Fibroblast of skin of left quadriceps (primary cell): ENCODE measurements at regions not wholly inside any gene's neighbourhood (a gene's known extent, or its start where the extent isn't known, plus 50 kb on each side); places are given as distances from the start of the nearest gene placed in this dataset.
"Not testable (repeated sequence)": the region's sequence is repeated elsewhere in the genome, so short reads cannot be mapped to it uniquely, and the experiment has no call there.

Source experiments
- DNase-seq, 2 experiments: peaks; one replicate each; pipeline ENCODE4 v3.0.0-alpha.2; 2013; ENCODE audit warnings: low read depth in 2 of 2

DNA sequence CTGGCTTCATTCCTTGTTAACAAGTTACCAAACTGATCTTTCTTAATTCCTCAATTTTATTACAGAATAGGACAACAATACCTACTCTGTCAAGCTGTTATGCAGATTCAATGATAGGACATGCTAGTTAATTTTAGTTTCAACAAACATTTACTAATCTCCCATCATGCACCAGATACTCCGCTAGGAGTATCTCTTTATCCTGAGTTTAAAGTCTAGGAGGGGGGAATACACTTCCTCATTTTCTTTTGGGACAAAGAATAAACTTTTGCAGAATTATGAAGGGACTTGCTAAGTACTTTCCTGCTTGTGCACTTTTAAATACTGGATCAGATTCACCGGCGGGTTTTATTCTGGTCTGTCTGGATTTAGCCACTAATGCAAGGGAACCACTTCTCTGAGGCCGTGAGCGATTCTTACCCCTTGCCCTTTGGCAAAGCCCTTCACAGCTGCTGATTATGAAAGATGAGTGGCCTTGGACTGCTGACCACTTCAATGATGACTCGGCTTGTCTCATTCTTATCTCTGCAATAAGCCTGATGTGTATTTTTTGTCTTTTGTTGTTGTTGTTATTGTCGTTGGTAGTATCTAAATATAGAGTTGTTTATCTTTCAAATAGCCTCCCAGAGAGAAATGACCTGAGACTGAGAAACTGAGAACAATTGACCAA is 73.9 kb downstream of the RMI1 start:
- DNase-seq, result no peak

DNA sequence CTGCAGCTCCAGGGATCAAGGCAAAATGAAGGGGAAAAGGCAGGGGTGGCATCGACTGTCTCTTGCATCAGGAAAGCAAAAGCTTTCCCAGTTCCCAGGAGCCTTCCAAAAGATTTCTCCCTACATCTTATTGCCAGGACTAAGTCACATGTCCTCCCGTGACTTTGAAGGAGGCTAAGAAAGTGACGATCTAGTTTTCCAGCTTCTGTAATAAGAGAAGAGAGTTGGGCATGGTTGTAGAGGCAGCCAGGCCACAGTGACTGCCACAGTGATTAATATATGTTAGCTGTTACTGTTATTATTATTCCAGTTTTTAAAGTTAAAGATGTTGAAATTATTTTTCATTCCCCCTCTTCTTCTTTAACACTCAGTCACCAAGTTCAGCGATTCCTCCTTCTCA is 77.1 kb downstream of the RMI1 start:
- no peak for DNase-seq

DNA sequence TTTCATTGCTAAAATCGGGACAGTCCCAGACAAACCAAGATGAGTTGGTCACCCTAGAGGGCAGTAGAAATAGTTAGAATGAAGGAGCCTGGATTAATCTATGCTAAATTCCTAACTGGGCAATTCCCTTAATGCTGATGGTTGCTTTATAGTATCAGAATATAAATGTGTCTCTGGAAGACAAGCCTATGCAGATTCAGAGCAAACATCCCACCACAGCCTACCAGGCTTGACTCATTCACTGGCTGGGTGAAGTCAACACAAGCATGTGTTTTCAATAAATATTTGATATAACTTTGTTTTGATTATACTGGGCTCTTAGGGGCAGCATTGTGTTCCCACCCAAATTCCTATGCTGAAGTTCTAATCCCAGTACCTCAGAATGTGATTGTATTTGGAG is 79.3 kb downstream of the RMI1 start:
- no peak for DNase-seq

DNA sequence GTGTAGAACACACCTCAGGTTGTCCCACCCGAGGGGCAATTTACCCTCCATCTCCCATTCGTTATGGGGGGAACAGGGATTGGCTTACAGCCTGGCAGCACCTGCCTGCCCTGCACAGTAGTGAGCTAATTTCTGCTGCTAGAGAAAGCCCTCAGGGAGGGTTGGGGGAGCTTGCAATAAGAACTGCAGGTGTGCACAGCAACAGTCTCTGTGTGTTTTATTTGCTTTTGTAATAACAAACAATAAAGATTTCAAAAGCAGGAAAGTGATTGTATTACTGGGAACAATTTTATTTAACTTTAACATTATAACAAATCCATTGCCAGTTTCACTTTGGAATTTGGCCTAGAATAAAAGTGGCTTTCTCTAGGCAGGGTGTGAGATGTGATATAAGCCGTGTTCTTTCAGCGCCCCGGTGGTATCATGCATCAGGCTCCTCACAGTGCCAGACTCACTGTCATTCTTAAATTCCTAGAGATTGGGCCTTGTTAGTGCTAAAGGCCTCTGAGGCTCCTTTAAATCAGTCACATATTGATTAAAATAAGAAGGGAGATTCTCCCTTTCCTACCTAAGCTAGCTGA is 81.1 kb downstream of the RMI1 start:
- DNase-seq, result no peak

DNA sequence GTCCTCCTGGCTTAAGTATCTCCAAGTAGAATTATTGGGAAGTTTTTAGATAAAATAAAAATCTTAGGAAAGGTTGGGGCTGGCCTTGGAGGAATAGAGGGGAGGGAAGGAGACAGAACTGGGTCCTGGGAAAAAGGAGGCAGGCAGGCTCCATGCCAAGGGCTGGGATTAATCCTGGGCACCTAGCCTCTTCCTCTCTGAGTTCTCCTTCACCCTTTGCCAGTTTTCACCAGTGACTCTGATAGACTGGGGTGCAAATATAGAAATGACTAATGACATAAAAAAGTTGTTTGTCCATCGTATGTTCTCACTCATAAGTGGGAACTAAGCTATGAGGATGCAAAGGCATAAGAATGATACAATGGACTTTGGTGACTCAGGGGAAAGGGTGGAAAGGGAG is 81.9 kb downstream of the RMI1 start:
- no peak for DNase-seq

DNA sequence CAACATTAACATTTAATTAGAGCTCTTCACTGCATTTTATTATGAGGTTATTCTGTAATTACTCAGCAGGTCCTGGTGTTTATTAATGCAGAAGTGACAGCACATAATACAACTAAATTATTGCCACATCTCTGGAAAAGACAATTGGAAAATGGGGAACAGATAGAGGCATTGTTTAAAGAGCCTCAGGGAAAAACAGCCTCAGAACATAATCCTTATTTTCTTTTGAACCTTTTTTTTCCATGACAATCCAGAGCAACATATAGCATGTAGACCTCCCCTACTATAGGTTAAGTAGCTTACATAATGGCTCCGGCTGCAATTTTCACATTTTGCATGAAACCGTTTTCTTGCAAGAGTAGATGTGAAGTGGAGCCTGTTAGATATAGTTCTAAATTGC is 87.2 kb downstream of the RMI1 start:
- no peak for DNase-seq

DNA sequence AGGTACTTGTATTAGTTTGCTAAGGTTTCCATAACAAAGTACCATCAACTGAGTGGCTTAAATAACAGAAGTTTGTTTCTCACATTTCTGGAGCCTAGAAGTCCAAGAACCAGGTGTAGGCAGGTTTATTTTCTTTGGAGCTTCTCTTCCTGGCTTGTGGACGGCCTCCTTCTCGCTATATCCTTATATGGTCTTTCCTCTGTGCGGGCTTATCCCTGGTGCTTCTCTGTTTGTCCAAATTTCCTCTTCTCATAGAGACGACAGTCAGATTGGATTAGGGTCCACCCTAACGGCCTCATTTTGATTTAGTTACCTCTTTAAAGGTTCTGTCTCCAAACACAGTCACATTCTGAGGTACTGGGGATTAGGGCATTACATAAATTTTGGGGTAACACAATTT is 88.3 kb downstream of the RMI1 start:
- DNase-seq, result no peak

DNA sequence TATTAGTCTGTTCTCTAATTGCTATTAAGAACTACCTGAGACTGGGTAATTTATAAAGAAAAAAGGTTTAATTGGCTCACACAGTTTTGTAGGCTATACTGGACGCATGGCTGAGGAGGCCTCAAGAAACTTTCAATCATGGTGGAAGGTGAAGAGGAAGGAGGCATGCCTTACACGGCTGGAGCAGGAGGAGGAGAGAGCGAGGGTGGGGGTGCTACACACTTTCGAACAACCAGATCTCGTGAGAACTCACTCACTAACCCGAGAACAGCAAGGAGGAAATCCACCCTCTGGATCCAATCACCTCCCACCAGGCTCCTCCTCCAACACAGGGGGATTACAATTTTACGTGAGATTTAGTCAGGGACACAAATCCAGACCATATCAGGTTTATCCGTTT is 90.0 kb downstream of the RMI1 start:
- DNase-seq, result no peak

DNA sequence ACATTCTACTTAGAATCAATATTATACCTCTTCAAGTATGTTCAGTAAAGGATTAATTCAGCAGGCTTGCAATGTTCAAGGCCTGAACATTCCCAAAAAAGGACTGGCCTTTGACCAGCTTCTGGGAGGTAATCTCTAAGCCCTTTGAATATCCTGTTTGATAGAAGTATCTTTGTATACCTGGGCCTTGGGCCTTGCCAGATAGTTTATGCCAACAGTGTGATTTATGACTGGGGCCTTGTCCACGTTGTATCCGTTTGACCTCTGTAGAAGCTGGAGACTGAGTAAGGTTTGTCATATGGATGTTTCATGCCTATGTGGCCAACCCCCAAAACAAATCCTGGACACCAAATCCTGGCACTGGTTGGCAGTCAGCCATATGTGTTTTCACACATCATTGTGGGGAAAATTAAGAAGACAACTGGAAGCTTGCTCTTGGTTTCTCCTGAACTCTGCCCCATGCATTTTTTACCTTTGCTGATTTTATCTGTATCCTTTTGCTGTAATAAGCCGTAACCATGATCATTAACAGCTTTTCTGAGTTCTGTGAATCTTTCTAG is 92.1 kb downstream of the RMI1 start:
- no peak for DNase-seq

DNA sequence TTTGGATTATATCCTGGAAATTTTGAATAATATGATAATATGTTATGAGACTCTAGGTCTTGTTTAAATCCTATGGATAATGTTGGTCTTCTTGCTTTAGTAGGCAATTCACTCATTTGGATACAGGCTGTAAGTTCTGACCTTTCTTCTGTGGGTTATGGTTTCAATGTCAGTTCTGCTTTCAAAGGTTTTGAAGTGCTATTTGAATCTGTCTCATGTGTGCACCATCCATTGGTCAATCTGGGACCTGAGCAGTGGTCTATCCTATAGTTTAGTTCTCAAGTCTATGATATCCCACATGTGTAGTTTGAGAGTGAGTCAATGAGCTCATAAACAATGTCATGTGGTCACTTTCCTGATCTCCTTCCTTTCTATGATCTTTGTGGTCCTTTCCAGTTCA is 94.4 kb downstream of the RMI1 start:
- no peak for DNase-seq

DNA sequence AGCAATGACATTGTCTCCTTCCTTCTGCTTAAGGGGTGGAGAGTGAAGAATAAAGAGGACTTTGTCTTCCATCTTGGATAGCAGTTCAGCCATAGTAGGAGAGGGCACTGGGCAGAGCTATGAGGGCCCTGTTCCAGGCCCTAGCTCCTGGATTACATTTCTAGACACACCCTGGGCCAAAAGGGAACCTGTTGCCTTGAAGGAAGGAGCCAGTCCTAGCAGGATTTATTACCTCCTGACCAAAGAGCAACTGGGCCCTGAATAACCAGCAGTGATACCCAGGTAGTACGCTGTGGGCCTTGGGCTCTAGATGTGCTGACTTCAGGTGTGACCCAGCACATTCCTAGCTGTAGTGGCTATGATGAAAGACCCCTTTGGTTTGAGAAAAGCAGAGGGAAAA is 95.8 kb downstream of the RMI1 start:
- no peak for DNase-seq

DNA sequence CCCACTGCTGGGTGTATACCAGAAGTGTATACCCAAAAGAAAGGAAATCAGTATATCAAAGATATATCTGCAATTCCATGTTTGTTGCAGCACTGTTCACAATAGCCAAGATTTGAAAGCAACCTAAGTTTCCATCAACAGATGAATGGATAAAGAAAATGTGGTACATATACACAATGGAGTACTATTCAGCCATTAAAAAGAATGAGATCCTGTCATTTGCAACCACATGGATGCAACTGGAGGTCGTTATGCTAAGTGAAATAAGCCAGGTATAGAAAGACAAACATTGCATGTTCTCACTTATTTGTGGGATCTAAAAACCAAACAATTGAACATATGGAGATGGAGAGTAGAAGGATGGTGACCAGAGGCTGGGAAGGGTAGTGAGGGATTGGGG is 97.2 kb downstream of the RMI1 start:
- not testable (repeated sequence) for DNase-seq

DNA sequence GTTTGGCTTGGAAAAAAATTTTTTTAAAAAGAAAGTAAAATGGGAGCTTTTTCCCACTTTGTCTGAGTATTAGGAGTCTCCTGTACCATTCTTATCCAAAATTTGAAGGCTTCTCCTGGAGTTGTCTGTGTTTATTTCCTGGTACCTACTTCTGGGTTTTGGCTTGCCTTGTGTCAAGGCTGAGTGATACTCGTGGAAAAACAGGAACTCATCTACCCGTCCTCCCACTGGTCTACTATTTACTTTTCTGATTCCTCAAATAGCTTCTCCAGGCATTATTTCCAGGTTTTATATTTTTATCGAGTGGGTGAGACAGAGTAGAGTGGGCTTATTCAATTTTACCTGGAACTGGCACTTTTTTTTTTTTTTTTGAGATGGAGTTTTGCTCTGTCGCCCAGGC is 99.4 kb downstream of the RMI1 start:
- no peak for DNase-seq

DNA sequence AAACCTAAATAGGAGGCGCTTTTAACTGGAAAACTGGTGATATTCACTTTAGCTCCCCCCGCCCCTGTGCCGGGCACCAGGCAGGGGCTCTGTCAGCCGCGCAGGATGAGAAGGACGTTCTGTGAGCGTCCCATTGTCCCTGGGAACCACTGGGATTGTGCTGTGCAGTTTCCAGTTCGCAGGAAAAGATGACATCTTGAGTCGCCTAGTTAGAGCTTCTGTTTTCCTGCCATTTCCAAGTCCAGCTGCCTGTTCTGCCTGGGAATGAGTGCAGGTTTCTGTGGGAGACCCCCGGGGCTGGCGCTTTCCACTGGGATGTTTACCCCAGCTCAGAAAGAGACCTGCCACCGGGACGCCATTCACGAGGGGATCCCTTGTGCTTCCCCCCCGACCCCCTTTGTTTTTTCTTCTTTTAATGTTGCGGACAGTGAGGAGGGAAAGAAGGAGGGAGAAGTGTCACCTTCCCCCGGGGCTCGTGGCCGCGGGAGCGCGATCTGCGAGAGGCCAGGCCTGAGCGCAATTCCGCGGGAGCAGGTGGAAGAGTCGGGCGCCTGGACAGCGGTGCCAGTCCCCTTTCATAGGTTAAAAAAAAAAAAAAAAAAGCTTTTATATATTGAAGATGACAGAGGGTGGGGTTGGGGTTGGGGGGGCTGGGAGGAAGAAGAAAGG is 121.5 kb downstream of the RMI1 start:
- no peak for DNase-seq

DNA sequence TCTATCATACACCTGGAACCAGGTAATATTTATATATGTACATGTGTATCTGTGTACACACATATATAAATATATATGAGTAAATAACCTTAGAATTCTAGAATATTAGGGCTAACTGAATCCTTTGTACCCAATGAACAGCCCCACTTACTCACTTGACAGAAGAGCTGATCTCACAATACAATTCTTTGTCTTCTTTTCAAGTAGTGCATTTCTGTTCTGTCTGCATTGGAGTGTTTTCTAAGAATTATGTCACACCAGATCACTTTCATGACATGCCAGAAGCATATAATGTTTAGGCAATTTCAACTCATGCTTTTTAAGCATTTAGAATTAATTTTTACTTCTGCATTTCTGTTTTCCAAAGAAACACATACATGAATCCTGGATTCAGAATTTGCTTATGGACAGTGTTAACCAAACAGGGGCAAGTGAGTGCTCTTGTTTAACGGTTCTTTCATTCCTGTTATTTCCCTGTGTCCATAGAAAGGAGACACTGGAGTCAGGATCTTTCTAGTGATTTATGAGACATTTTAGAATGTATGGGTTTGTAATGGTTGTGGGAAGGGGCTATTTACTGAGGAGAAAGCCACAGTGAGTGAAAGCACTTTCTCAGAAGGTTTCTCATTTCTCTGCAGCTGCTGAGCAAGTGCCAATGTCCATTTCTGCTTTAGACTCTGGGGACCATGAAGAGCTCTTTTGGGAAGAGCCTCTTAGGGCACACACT is 123.2 kb downstream of the RMI1 start:
- no peak for DNase-seq

DNA sequence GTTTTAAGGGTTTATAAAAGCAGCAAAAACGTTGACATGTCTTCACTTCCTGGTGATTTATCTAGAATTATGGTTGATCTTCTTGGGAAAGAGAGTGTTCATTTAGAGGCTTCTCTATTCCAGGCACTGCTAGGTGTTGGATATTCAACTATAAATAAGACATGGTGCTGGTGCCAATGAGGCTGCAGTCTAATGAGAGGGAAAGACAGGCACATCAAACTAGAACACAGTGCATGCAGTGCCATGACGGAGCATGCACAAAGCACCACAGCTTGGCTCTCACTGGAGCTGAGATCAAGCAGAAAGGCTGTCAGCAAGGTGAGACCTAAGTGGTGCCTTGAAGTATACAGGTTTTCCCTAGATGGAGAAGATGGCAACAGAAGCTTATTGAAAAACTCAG is 126.5 kb downstream of the RMI1 start:
- DNase-seq, result no peak

DNA sequence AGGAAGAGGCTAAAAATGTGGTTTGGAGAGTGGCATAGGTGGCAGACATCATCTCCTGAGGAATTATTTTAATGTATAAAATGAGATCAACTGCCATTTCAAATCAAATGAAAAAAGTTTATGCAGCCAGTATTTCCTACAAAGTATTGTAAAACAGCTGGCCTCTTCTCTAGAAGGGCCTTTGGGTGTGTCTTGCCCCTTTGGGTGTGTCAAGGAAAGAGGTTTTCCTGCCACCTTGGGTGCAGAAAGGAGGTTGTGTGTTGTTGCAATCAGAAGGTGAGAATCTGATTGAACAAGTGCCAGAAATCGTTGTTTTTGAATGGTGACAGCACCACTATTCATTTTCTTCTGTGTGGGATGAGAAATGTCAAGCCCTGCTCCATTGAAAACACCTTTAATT is 127.4 kb downstream of the RMI1 start:
- DNase-seq, result no peak

DNA sequence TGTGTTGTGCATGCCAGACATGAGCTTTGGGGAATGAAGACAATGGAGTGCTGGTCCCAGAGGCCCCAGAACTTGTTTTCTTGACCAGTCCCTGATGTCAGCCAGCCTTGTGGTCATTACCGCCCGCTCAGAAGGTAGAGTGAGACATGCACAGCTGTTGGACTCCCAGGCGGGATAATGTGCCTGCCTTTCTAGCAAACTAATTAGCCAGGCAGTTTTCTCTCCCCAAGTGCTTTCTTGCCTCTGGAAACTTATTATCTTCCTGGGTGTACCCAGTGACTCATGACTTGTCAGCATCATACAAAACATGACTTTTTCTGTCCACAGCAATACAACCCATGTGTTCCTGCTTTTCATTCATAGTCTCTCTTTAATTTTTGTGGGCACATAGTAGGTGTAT is 131.1 kb downstream of the RMI1 start:
- no peak for DNase-seq

DNA sequence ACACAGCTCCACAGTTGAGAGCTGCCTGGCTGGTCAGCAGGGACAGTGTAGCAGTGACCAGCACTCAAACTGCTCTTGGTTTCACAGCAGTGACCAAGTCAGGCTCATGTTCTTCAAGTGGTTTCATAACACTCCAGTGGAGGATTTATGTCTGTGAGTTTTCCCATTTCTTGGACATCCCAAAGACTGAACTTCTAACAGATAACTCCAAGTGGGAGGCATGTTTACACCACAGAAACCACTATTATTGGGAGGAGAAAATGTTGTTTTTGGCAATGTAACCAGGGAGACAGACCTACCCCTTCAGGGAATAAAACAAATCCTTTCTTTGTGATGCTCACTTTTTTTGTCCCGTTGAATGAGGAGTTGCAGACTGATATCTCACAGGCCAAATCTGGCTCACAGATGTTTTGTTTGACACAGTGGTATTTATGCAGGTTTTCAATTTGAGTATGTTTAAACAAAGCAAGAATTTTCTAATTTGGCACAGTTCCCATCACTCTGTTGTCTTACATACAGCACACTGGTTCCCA is 141.5 kb downstream of the RMI1 start:
- DNase-seq, result peak; percentile 74 to 75

DNA sequence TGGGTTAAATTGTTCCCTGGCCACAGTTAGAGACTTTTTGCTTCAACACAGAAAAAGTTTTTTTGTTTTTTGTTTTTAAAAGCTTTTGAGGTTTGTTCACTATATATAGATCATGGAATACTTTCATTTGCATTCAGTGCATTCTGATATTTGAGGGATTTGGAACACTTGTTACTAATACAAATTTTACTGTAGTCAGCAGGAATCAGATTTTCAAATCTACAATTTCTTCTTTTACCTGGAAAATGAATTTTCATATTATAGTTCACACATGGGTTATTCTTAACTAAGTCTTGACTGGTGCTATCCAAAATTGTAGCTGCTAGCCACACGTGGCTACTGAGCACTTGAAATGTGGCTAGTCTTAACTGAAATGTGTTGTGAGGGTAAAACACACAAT is 142.0 kb downstream of the RMI1 start:
- DNase-seq, result no peak

DNA sequence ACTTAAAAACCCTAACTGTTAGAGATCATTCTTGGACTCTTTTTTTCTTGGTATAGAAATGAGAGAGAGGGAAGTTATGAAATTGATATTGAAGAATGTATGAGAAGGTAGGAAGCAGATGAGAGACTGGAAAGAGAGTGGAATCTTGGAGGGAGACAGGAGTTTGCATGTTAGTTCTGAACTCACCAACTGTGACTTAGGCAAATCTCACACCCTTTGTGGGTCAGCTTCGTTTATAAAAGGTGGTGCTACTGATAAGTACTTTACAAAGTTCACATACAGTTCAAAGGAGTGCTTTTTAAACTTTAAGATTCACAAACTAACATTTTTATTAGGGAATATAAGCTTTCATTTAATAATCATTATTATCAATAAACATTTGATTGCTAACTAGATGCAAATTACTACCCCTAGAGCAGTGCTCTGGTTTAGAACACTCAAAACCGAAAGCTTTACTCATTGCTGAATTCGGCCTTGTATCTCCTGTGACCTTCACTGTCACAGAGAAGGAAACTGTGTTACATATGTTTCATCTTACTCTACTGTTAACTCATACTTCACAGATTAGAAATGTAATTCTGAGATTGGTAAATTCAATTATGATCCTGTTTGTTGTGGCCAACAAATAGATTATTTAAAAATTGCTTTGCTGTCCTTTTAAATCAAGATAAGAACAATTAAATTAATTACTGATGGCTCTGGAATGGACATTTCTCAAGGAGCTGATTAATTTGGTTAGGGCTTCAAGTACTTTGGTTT is 143.2 kb downstream of the RMI1 start:
- no peak for DNase-seq

DNA sequence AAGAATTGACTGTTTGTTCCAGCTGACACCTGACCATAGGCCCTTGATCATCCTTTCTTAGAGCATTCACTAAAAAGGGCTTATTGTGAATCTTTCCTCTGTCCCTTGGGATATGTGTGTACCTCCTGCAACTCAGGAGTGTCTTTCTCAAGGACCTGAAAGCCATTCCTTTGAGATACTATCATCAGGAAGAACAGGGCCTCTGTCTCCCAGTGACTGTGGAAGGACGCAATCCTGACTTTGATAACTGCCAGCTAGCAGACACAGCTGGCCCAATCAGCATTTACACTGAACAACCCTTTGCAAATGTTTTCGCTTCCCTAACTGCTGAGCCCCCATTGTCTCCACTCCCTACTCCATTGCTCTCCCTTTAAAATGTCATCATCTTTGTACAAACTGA is 144.4 kb downstream of the RMI1 start:
- DNase-seq, result no peak
